Karpas-422 (cell line): ENCODE measurements at regions not wholly inside any gene's neighbourhood (a gene's known extent, or its start where the extent isn't known, plus 50 kb on each side); places are given as distances from the start of the nearest gene placed in this dataset.
"Not testable (repeated sequence)": the region's sequence is repeated elsewhere in the genome, so short reads cannot be mapped to it uniquely, and the experiment has no call there.

Source experiments
- DNase-seq: peaks from one replicate; pipeline ENCODE4 v3.0.0-alpha.2; 2015
- H2AFZ ChIP-seq: fragments of 200-600 bp; sonication (generic); 2 replicates; pipeline ENCODE4 v1.6.1; 2014; ENCODE audit warnings: antibody characterized with exemption, low read length, mixed read lengths
- H3K27ac ChIP-seq: fragments of 200-600 bp; sonication (generic); 2 replicates; pipeline ENCODE4 v1.5.1; 2014; ENCODE audit warnings: mild to moderate bottlenecking, low read length, moderate library complexity
- H3K27me3 ChIP-seq: fragments of 200-600 bp; sonication (generic); 2 replicates; pipeline ENCODE4 v1.6.1; 2014; ENCODE audit warnings: low read length, mixed read lengths
- H3K36me3 ChIP-seq: fragments of 200-600 bp; sonication (generic); 2 replicates; pipeline ENCODE4 v1.6.1; 2014; ENCODE audit warnings: low read length, mixed read lengths; ENCODE audit not compliant: insufficient read depth
- H3K4me1 ChIP-seq: fragments of 200-600 bp; sonication (generic); 2 replicates; pipeline ENCODE4 v1.6.1; 2014; ENCODE audit warnings: mild to moderate bottlenecking, low read length, mixed read lengths
- H3K4me2 ChIP-seq: fragments of 200-600 bp; sonication (generic); 2 replicates; pipeline ENCODE4 v1.6.1; 2014; ENCODE audit warnings: low read length, low read depth, mild to moderate bottlenecking; ENCODE audit not compliant: poor library complexity, severe bottlenecking
- H3K4me3 ChIP-seq: fragments of 200-600 bp; sonication (generic); 2 replicates; pipeline ENCODE4 v1.5.1; 2014; ENCODE audit warnings: mild to moderate bottlenecking, antibody characterized with exemption, low read length, mixed read lengths
- H3K79me2 ChIP-seq: fragments of 200-600 bp; sonication (generic); 2 replicates; pipeline ENCODE4 v1.6.1; 2014; ENCODE audit warnings: mild to moderate bottlenecking, low read length, mixed read lengths
- H3K9ac ChIP-seq: fragments of 200-600 bp; sonication (generic); 2 replicates; pipeline ENCODE4 v1.6.0; 2014; ENCODE audit warnings: low read length
- H3K9me2 ChIP-seq: fragments of 200-600 bp; sonication (generic), shearing (Covaris generic); replicated peaks from 2 replicates; pipeline ENCODE4 v1.6.0; 2014; ENCODE audit warnings: mild to moderate bottlenecking, low read length, moderate library complexity; ENCODE audit not compliant: insufficient read depth
- H3K9me3 ChIP-seq: fragments of 300-700, 200-600 bp; sonication (generic); 2 replicates; pipeline ENCODE4 v1.6.1; 2014; ENCODE audit warnings: low read length, mixed read lengths
- H4K20me1 ChIP-seq: fragments of 200-600 bp; sonication (generic); 2 replicates; pipeline ENCODE4 v1.6.1; 2014; ENCODE audit warnings: mild to moderate bottlenecking, antibody characterized with exemption, low read length, low read depth; ENCODE audit not compliant: insufficient read depth

- H2AFZ ChIP-seq, result peak overlapping the region; percentile 79; the same call in 1 of the 2 replicates
- peak overlapping the region; percentile 17 for H3K4me2 ChIP-seq
- H3K27me3 ChIP-seq, result no peaks in the 10 kb centered on the region
- H3K9me3 ChIP-seq, result no peaks in the 10 kb centered on the region
- no peaks in the 10 kb centered on the region for H3K79me2 ChIP-seq
- no peaks in the 10 kb centered on the region for H4K20me1 ChIP-seq
- peak; percentile 98 for DNase-seq
- H3K27ac ChIP-seq, result peak overlapping the region; percentile 19; the same call in 1 of the 2 replicates
- no peaks in the 10 kb centered on the region for H3K9me2 ChIP-seq
- no peaks in the 10 kb centered on the region for H3K36me3 ChIP-seq
- H3K4me3 ChIP-seq, result no peak overlapping the region
- H3K9ac ChIP-seq, result no peak overlapping the region
- peaks cover 30% of the 10 kb centered on the region for H3K4me1 ChIP-seq
Observed at GRCh38 chr18:70578480-70578879, 289.6 kb downstream of the SOCS6 start.

- Histone ChIP-seq H3K9me2 (no peaks in the 10 kb centered on the region), H2AFZ (peak overlapping the region; percentile 59), H3K4me2 (peak overlapping the region; percentile 33), H3K9me3 (no peaks in the 10 kb centered on the region), H3K4me3 (no peak overlapping the region), H3K9ac (no peak overlapping the region), H3K36me3 (no peaks in the 10 kb centered on the region), H4K20me1 (no peaks in the 10 kb centered on the region), H3K27me3 (no peaks in the 10 kb centered on the region), H3K4me1 (peaks cover 30% of the 10 kb centered on the region), H3K79me2 (no peaks in the 10 kb centered on the region), H3K27ac (peak overlapping the region; percentile 19)
- DNase-seq, result no peak
Observed at GRCh38 chr18:70577023-70577420, 288.2 kb downstream of the SOCS6 start.

GRCh38 chr18:70576276-70577022 is 287.6 kb downstream of the SOCS6 start:
- no peaks in the 10 kb centered on the region for H3K27me3 ChIP-seq
- peak overlapping the region; percentile 59 for H2AFZ ChIP-seq
- H3K9me3 ChIP-seq, result no peaks in the 10 kb centered on the region
- H3K9me2 ChIP-seq, result no peaks in the 10 kb centered on the region
- no peak overlapping the region for H3K9ac ChIP-seq
- peak; percentile 61 for DNase-seq
- H3K4me1 ChIP-seq, result peaks cover 30% of the 10 kb centered on the region
- no peaks in the 10 kb centered on the region for H4K20me1 ChIP-seq
- H3K4me2 ChIP-seq, result peak overlapping the region; percentile 33
- no peaks in the 10 kb centered on the region for H3K36me3 ChIP-seq
- no peaks in the 10 kb centered on the region for H3K79me2 ChIP-seq
- H3K4me3 ChIP-seq, result no peak overlapping the region
- H3K27ac ChIP-seq, result peak overlapping the region; percentile 19

DNA sequence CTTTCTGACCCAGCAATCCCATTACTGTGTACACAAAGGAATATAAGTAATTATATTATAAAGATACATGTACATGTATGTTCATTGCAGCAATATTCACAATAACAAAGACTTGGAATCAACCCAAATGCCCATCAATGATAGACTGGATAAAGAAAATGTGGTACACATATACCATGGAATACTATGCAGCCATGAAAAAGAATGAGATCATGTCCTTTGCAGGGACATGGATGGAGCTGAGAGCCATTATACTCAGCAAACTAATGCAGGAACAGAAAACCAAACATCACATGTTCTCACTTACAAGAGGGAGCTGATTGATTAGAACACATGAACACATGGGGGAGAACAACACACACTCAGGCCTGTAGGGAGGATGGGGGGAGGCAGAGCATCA is 286.1 kb downstream of the SOCS6 start:
- not testable (repeated sequence) for H3K27me3 ChIP-seq, H3K27ac ChIP-seq, DNase-seq, H3K9me2 ChIP-seq, H3K9me3 ChIP-seq, H3K9ac ChIP-seq, H4K20me1 ChIP-seq, H3K4me3 ChIP-seq, H3K79me2 ChIP-seq, H3K4me2 ChIP-seq, H3K36me3 ChIP-seq, H2AFZ ChIP-seq
- peaks cover 35% of the 10 kb centered on the region for H3K4me1 ChIP-seq

DNA sequence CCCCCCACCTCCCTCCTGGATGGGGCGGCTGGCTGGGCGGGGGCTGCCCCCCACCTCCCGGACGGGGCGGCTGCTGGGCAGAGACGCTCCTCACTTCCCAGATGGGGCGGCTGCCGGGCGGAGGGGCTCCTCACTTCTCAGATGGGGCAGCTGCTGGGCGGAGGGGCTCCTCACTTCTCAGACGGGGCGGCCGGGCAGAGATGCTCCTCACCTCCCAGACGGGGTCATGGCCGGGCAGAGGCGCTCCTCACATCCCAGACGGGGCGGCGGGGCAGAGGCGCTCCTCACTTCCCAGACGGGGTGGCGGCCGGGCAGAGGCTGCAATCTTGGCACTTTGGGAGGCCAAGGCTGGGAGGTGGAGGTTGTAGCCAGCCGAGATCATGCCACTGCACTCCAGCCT is 280.8 kb downstream of the SOCS6 start:
- H3K4me3 ChIP-seq, H4K20me1 ChIP-seq, H3K4me1 ChIP-seq, H3K36me3 ChIP-seq, DNase-seq, H3K9ac ChIP-seq, H3K4me2 ChIP-seq, H3K79me2 ChIP-seq, H2AFZ ChIP-seq, H3K27ac ChIP-seq, H3K27me3 ChIP-seq, H3K9me2 ChIP-seq, H3K9me3 ChIP-seq: not testable (repeated sequence)

- DNase-seq, result no peak
- Histone ChIP-seq H2AFZ (no peak overlapping the region), H3K27me3 (no peaks in the 10 kb centered on the region), H3K4me1 (peaks cover 35% of the 10 kb centered on the region), H3K79me2 (no peaks in the 10 kb centered on the region), H3K4me3 (no peak overlapping the region), H3K36me3 (no peaks in the 10 kb centered on the region), H3K9me2 (no peaks in the 10 kb centered on the region), H4K20me1 (no peaks in the 10 kb centered on the region), H3K9ac (no peak overlapping the region), H3K27ac (no peak overlapping the region), H3K4me2 (no peak overlapping the region), H3K9me3 (no peaks in the 10 kb centered on the region)
Observed at GRCh38 chr18:70559446-70559845, 270.6 kb downstream of the SOCS6 start.

GRCh38 chr18:70558371-70558770 is 269.5 kb downstream of the SOCS6 start:
- H2AFZ ChIP-seq, result no peak overlapping the region
- H4K20me1 ChIP-seq, result no peaks in the 10 kb centered on the region
- no peaks in the 10 kb centered on the region for H3K36me3 ChIP-seq
- no peaks in the 10 kb centered on the region for H3K9me2 ChIP-seq
- no peaks in the 10 kb centered on the region for H3K9me3 ChIP-seq
- DNase-seq, result no peak
- no peak overlapping the region for H3K27ac ChIP-seq
- H3K9ac ChIP-seq, result no peak overlapping the region
- no peak overlapping the region for H3K4me2 ChIP-seq
- no peaks in the 10 kb centered on the region for H3K27me3 ChIP-seq
- H3K79me2 ChIP-seq, result no peaks in the 10 kb centered on the region
- H3K4me3 ChIP-seq, result no peak overlapping the region
- peaks cover 45% of the 10 kb centered on the region for H3K4me1 ChIP-seq

GRCh38 chr18:70554854-70555445 is 266.1 kb downstream of the SOCS6 start:
- Histone ChIP-seq H2AFZ (peak overlapping the region; percentile 41; the same call in 1 of the 2 replicates), H3K79me2 (no peaks in the 10 kb centered on the region), H3K4me1 (peaks cover 66% of the 10 kb centered on the region), H3K4me2 (peak overlapping the region; percentile 74), H3K9ac (peak overlapping the region; percentile 49), H3K36me3 (no peaks in the 10 kb centered on the region), H4K20me1 (no peaks in the 10 kb centered on the region), H3K9me2 (no peaks in the 10 kb centered on the region), H3K27me3 (no peaks in the 10 kb centered on the region), H3K9me3 (no peaks in the 10 kb centered on the region), H3K27ac (peak overlapping the region; percentile 95), H3K4me3 (peak overlapping the region; percentile 46)
- peak; percentile 92 for DNase-seq
